GM08714 (cell line): ENCODE measurements at regions not wholly inside any gene's neighbourhood (a gene's known extent, or its start where the extent isn't known, plus 50 kb on each side); places are given as distances from the start of the nearest gene placed in this dataset.

Experiments used
- H3K4me3 ChIP-seq: fragments of 200-500 bp; sonication (Bioruptor generic); 2 replicates; pipeline ENCODE4 v1.5.1; 2014; ENCODE audit warnings: mild to moderate bottlenecking, low read length, inconsistent platforms
- ZNF274 ChIP-seq: IDR thresholded peaks from 2 replicates; pipeline ENCODE4 v1.6.1; 2012; ENCODE audit warnings: mild to moderate bottlenecking, low read depth, low read length

DNA sequence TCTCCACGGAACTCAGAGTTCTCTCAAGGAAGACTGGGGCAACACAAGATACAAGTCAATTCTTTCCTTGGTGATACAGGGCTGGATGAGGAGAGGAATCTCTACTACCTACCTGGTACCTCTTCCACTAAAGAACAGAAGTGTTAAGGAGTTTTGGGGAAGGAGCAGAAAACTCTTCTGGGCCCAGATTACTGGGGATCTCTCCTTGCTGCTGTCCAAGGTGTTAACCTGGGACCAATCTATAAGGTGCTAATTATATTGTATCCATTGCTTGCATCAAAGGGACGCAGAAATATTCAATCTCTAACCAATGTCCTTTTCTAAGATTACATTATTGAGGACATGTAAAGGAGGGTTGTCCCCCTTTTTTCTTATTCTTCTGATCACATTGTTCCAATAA, 1102.5 kb downstream of the AMY1C start:
- TF ChIP-seq ZNF274, result no peak
- H3K4me3 ChIP-seq, result no peak overlapping the region

DNA sequence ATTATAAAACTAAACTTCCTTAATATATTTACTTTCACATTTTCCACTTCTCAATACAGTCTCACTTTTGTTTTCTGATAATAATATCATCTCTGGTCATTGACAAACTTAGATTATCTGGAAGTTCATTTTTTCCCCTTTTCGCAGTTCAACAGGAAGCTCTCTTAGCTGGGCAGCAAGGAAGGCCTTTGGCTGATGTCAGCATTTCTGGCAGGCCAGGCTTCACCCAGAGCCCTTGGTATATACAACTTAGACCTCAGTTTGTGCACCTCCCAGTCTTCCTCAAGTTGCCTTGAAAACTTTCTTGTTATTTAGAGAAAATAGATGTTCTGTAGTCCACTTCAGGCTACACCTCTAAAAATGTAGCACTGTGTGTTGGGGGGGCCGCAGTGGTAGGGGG, 1103.6 kb downstream of the AMY1C start:
- no peak overlapping the region for H3K4me3 ChIP-seq
- no peak for TF ChIP-seq ZNF274

DNA sequence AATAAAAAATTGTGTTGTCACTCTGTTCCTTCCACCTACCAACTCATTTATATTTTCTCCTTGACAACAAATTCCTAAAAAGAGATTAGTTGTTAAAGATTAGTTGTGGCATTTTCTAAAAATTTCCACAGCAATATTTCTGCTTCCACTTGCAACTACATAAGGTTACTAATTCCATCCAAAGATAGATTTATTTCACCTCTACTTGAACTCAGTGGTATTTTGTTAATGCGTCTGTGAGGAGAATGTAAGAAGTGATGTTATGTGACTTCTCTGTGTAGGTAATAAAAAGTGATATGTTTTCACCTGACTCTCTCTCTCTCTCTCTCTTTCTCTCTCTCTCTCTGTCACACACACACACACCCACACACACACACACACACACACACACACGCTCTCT, 1104.8 kb downstream of the AMY1C start:
- no peak for TF ChIP-seq ZNF274
- no peak overlapping the region for H3K4me3 ChIP-seq

DNA sequence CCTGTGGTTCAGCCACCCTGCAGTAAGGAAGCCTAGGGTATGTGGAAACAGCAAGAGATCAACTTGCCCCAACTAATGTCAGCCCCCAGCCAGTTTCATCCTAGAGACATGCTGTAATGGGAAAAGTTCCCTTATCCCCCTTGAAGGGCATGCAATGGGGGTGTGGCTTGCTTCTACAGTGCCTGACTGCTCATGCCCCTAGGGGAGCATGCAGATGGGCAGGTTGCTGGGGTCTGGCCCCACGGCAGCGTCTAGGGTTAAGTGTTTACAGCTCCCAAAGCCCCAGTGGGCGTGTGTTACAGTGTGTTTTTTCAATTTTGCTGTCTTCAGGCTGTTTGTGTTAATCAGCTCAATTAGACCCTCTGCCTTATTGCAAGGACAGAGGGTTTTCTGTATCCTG, 1105.9 kb downstream of the AMY1C start:
- TF ChIP-seq ZNF274, result no peak
- H3K4me3 ChIP-seq, result no peak overlapping the region

DNA sequence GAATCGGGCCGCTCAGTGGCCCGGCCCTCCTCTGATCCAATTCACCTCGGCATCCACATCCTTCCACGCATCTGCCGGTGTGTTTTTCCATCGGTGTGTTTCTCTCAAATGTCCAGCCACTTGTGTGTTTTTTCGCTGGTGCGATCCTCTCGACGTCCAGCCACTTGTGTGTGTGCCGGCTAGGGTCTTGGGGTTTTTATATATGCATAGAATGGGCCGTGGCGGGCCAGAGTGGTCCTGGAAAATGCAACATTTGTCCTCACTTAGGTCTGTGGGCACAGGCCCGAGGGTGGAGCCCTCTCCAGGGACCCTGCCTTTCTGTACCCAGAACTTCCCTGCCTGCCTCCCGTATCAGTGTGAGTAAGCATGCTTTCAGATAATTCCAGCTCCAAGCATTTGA, 1106.4 kb downstream of the AMY1C start:
- no peak overlapping the region for H3K4me3 ChIP-seq
- no peak for TF ChIP-seq ZNF274

DNA sequence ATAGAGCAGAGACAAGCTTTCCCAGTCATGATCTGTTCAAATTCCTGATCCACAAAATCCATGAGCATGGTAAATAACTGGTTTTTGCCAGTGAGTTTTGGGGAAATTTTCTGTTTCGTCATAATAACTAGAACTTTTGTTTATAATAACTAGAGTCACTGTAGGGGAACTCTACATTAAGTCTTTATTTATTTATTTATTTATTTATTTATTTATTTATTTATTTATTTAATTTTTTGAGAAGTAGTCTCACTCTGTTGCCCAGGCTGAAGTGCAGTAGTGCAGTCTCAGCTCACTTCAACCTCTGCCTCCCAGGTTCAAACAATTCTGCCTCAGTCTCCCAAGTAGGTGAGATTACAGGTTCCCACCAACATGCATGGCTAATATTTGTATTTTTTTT, 1106.8 kb downstream of the AMY1C start:
- no peak overlapping the region for H3K4me3 ChIP-seq
- TF ChIP-seq ZNF274, result no peak

DNA sequence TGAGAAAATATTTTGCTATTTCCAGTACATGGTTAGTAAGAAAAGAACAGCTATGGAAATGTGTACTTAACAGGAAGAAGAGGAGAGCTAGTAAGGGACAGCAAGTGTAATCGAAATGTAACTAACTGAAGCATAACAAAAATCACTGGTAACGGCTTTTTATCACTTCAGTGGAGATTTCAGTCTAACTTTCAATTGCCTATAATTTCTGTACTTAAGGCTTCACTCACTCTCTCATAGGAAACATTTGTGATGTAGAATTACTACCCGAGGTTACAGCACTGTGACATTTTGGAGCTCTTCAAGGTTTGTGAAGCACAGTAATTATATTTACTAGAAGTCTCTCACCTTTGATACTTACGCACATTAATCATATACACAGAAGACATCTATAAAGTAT, 1119.1 kb downstream of the AMY1C start:
- H3K4me3 ChIP-seq, result no peak overlapping the region
- no peak for TF ChIP-seq ZNF274

DNA sequence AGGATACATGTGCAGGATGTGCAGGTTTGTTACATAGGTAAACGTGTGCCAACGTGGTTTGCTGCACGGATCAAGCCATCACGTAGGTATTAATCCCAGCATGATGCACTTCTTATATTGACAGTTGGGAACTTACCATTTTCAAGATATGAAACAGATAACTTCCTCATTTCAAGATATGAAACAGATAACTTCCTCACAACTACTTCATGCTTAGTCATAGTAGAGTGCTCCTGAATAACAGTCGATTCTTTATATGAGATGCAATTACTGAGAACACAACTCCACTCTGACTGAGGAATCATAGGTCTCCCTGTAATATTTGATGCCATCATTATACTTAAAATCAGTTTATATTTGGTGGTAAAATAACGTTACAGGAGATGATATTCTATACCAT, 1124.3 kb downstream of the AMY1C start:
- TF ChIP-seq ZNF274, result no peak
- no peak overlapping the region for H3K4me3 ChIP-seq

DNA sequence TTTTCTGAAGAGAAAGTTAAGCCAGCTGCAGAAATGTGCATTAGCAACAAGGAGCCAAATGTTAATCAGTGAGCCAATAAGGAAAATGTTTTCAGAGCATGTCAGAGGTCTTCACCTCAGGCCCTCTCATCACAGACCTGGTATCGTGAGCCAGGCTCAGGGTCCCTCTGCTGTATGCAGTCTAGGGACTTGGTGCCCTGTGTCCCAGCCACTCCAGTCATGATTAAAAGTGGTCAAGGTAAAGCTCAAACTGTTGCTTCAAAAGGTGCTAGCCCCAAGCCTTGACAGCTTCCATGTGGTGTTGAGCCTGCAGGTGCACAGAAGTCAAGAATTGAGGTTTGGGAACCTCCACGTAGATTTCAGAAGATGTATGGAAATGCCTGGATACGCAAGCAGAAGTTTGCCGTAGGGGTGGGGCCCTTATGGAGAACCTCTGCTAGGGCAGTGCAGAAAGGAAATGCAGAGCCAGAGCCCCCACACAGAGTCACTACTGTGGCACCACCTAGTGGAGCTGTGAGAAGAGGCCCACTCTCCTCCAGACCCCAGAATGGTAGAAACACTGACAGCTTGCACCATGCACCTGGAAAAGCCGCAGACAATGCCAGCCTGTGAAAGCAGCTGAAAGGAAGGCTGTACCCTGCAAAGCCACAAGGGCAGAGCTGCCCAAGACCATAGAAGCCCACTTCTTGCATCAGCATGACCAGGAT, 1128.7 kb downstream of the AMY1C start:
- H3K4me3 ChIP-seq, result no peak overlapping the region
- no peak for TF ChIP-seq ZNF274

DNA sequence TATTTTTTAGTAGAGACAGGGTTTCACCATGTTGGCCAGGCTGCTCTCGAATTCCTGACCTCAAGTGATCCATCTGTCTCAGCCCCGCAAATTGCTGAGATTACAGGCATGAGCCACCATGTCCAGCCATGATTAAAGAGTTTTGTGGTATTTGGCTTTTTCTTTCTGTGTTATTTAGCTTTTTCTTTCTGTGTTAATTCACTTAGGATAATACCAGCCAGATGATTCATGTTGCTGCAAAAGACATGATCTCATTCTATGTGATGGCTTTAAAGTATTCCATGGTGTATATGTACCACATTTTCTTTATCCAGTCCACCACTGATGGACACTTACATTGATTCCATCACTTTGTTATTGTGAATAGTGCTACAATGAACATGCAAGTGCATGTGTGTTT, 1135.2 kb downstream of the AMY1C start:
- TF ChIP-seq ZNF274, result no peak
- H3K4me3 ChIP-seq, result no peak overlapping the region

DNA sequence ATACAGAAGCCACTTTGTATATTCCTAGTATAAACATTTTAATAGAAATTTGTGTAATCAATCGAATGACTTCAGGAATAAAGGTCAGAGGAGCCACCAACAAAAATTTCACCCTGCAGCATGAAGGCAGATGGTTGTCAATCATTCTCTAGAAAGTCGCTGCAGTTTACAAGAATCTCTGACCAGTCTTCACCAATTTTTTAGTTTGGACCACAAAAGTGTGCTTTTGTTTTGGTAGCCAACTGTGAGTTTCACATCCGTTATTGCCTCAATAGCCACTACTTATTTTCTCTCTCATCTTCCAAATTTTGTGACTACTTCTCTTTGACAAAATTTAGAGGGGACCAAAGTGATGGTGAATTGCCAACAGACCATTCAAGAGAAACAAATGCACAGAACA, 1155.6 kb downstream of the AMY1C start:
- no peak for TF ChIP-seq ZNF274
- no peak overlapping the region for H3K4me3 ChIP-seq

DNA sequence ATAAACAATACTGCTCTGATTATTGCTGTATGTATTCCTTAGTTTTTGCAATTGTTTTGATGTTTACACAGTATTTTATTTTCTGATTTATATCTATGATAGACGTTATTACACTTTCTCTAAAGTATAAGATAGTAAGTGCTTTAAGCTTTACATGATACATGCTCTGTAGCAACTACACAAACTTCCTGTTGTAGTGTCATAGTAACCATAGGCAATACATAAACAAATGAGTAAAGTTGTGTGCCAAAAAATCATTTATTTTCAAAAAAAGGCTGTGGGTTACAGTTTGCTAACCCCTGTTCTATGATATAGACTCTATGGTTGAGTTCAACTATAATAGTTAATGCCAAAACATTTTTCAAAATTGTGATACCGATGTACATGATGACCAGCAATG, 1156.4 kb downstream of the AMY1C start:
- TF ChIP-seq ZNF274, result no peak
- H3K4me3 ChIP-seq, result no peak overlapping the region

DNA sequence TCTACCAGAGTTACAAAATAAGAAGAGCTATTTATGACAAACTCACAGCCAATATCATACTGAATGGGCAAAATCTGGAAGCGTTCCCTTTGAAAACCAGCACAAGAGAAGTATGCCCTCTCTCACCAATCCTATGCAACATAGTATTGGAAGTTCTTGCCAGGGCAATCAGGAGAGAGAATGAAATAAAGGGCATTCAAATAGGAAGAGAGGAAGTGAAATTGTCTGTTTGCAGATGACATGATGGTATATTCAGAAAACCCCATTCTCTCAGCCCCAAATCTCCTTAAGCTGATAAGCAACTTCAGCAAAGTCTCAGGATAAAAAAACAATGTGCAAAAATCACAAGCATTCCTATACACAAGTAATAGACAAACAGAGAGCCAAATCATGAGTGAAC, 1169.5 kb downstream of the AMY1C start:
- H3K4me3 ChIP-seq, result no peak overlapping the region
- no peak for TF ChIP-seq ZNF274

DNA sequence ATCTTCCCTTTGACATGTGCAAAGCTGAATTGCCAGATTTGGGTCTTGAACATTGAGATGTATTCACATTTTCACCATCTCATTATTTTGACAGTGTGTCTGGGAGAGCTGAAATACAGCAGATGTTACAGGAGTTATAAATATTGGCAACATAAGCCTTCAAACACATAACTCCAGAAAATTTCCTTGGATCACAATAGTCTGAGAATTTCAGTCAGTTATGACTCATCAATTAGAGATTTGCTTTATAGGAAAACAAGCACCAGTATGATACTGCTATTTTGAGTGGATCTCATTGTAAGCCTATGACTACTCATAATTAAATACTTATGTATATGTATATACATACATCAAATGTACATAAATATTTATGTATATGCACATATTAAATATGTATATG, 1171.8 kb downstream of the AMY1C start:
- no peak overlapping the region for H3K4me3 ChIP-seq
- no peak for TF ChIP-seq ZNF274

DNA sequence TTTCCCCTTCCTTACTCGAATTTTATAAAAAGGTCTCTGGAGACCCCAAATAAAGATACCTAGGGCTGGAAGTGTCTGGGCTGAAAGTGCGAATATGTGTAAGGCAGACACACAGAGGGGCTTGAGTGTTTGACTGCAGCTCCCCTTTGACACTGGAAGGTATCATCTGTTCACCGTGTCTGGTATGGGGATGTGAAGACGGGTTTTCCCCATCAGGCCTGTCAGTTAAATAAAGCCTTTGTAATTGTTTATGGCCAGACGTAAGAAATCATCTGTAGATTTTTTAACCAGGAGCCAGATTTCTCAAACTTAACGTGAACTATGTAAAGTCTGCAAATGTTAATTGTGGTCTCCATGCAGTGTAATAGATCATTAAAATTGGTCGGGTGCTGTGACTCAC, 1173.4 kb downstream of the AMY1C start:
- TF ChIP-seq ZNF274, result no peak
- no peak overlapping the region for H3K4me3 ChIP-seq

DNA sequence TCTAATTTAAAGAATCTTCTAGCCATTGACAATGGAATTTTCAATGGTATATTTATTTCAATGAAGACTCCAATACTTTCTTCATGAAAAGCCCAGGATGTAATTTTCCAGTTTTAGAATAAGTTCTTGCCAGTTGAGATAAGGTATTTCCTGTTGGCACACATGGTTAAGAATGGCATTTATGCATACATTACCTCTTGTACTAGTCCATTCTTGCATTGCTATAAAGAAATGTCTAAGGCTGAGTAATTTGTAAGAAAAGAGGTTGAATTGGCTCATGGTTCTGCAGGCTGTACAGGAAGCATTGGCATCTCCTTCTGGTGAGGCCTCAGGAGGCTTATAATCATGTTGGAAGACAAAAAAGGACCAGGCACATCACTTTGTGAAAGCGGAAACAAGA, 1179.6 kb downstream of the AMY1C start:
- TF ChIP-seq ZNF274, result no peak
- H3K4me3 ChIP-seq, result no peak overlapping the region
